ENCODE measurements at regions not wholly inside any gene's neighbourhood (a gene's known extent, or its start where the extent isn't known, plus 50 kb on each side); places are given as distances from the start of the nearest gene placed in this dataset.
A peak's percentile ranks its signal among the peaks of the same experiment; 100 is the strongest.

- H3K27ac ChIP-seq: no peak overlapping the region
- TF ChIP-seq POLR2A (IDR thresholded peaks at IDR 0.05): no peak
- TF ChIP-seq, protein P1, sequence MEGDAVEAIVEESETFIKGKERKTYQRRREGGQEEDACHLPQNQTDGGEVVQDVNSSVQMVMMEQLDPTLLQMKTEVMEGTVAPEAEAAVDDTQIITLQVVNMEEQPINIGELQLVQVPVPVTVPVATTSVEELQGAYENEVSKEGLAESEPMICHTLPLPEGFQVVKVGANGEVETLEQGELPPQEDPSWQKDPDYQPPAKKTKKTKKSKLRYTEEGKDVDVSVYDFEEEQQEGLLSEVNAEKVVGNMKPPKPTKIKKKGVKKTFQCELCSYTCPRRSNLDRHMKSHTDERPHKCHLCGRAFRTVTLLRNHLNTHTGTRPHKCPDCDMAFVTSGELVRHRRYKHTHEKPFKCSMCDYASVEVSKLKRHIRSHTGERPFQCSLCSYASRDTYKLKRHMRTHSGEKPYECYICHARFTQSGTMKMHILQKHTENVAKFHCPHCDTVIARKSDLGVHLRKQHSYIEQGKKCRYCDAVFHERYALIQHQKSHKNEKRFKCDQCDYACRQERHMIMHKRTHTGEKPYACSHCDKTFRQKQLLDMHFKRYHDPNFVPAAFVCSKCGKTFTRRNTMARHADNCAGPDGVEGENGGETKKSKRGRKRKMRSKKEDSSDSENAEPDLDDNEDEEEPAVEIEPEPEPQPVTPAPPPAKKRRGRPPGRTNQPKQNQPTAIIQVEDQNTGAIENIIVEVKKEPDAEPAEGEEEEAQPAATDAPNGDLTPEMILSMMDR (IDR thresholded peaks at IDR 0.05 in 4 of 5, conservative IDR thresholded peaks at IDR 0.05 in 1 of 5): no peak
- H3K36me3 ChIP-seq: no peaks in the 10 kb centered on the region
- intact Hi-C loops (cut with DNase I; ENCODE audit: low total_unique reads): no loop called here
- in situ Hi-C loops (cut with MboI; ENCODE audit: low sequenced_read_pairs in 4 of 4): no loop called here
- DNase-seq (no peak), ATAC-seq (no peak)
- H3K9me3 ChIP-seq: no peaks in the 10 kb centered on the region
- no peaks in the 10 kb centered on the region for H3K27me3 ChIP-seq
- H3K4me3 ChIP-seq: no peak overlapping the region
- peaks cover 0 to 16% of the 10 kb centered on the region in 2 donors for H3K4me1 ChIP-seq
These were observed 126.7 kb downstream of the TES start for GRCh38 chr7:116337018-116337417.

GRCh38 chr7:116337800-116338199 is 127.5 kb downstream of the TES start:
- no peak overlapping the region for H3K4me3 ChIP-seq
- ATAC-seq: no peak
- in situ Hi-C loops (cut with MboI; ENCODE audit: low sequenced_read_pairs in 4 of 4) (no loop called here), intact Hi-C loops (cut with DNase I; ENCODE audit: low total_unique reads) (no loop called here)
- no peak for DNase-seq
- no peaks in the 10 kb centered on the region for H3K9me3 ChIP-seq
- TF ChIP-seq, protein P1 (IDR thresholded peaks at IDR 0.05 in 4 of 5, conservative IDR thresholded peaks at IDR 0.05 in 1 of 5): no peak
- H3K27me3 ChIP-seq: no peaks in the 10 kb centered on the region
- peaks cover 0 to 16% of the 10 kb centered on the region in 2 donors for H3K4me1 ChIP-seq
- H3K27ac ChIP-seq: no peak overlapping the region
- no peaks in the 10 kb centered on the region for H3K36me3 ChIP-seq

DNA sequence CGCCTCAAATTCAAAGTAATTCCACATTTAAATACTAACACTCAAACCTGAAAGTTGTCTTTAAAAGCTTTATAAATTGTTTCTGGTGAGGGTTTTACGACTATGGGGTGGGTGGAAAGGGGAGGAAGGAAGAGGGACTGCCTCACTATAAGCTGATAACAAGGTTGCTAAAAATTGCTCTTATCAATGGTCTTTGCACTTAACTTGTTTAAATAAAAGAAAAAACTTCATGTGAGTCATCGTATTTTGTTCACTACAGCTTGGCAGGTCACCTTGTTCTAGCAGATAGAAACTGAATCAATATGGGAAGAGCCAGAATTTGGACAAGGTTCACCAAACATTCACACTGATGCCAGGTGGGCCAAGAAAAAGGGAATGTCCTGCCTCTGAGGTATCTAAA is 129.2 kb downstream of the TES start:
- in situ Hi-C loops (cut with MboI; ENCODE audit: low sequenced_read_pairs in 4 of 4) (no loop called here), intact Hi-C loops (cut with DNase I; ENCODE audit: low total_unique reads) (no loop called here)
- Histone ChIP-seq H3K36me3 (no peaks in the 10 kb centered on the region), H3K9me3 (no peaks in the 10 kb centered on the region), H3K27me3 (no peaks in the 10 kb centered on the region), H3K4me3 (no peak overlapping the region), H3K27ac (peak overlapping the region; percentile 1 to 66 (median 16)), H3K4me1 (peaks cover 0 to 16% of the 10 kb centered on the region in 2 donors)
- no peak for DNase-seq
- peak in 1 of 2 donors; percentile 34 for ATAC-seq
- TF ChIP-seq, protein P1 (IDR thresholded peaks at IDR 0.05 in 4 of 5, conservative IDR thresholded peaks at IDR 0.05 in 1 of 5): no peak
- no peak for TF ChIP-seq POLR2A (IDR thresholded peaks at IDR 0.05)

- in situ Hi-C loops (cut with MboI; ENCODE audit: low sequenced_read_pairs in 4 of 4): loop anchor here in 1 of 4 donors (5.0 kb wide), 1 partner anchor 83 kb away; no protein-coding TSS in a partner anchor
- intact Hi-C loops (cut with DNase I; ENCODE audit: low total_unique reads): loop anchor here (5.0 kb wide), 1 partner anchor 83 kb away; no protein-coding TSS in a partner anchor
- H3K4me1 ChIP-seq: peaks cover 0 to 16% of the 10 kb centered on the region in 2 donors
- DNase-seq: no peak
- no peaks in the 10 kb centered on the region for H3K9me3 ChIP-seq
- no peaks in the 10 kb centered on the region for H3K27me3 ChIP-seq
- H3K4me3 ChIP-seq: no peak overlapping the region
- peak overlapping the region in 3 of 4 donors; percentile 1 to 66 (median 7) for H3K27ac ChIP-seq
- TF ChIP-seq, protein P1 (IDR thresholded peaks at IDR 0.05 in 4 of 5, conservative IDR thresholded peaks at IDR 0.05 in 1 of 5): no peak
- no peak for TF ChIP-seq POLR2A (IDR thresholded peaks at IDR 0.05)
- no peaks in the 10 kb centered on the region for H3K36me3 ChIP-seq
- ATAC-seq: no peak
These were observed 130.0 kb downstream of the TES start for GRCh38 chr7:116340201-116340847.

Data from gastrocnemius medialis (tissue), 4 donors.